HEK293T (cell line): ENCODE measurements at regions not wholly inside any gene's neighbourhood (a gene's known extent, or its start where the extent isn't known, plus 50 kb on each side); places are given as distances from the start of the nearest gene placed in this dataset.

Source experiments
- ARNT ChIP-seq: fragments of 450-650 bp; IDR thresholded peaks from 2 replicates; pipeline ENCODE4 v1.6.1; 2017; ENCODE audit warnings: mild to moderate bottlenecking
- CTBP1 ChIP-seq: fragments of 450-650 bp; IDR thresholded peaks from 2 replicates; pipeline ENCODE4 v1.6.1; 2016; ENCODE audit warnings: borderline replicate concordance
- FOXA1 ChIP-seq: fragments of 450-650 bp; IDR thresholded peaks from 2 replicates; pipeline ENCODE4 v1.6.1; 2016; ENCODE audit warnings: mild to moderate bottlenecking
- FOXM1 ChIP-seq: fragments of 450-650 bp; IDR thresholded peaks from 2 replicates; pipeline ENCODE4 v1.6.1; 2017; ENCODE audit warnings: mild to moderate bottlenecking, borderline replicate concordance
- LEF1 ChIP-seq: fragments of 450-650 bp; IDR thresholded peaks from 2 replicates; pipeline ENCODE4 v1.6.1; 2017; ENCODE audit warnings: mild to moderate bottlenecking, borderline replicate concordance
- PKNOX1 ChIP-seq: fragments of 450-650 bp; IDR thresholded peaks from 2 replicates; pipeline ENCODE4 v1.6.1; 2016
- SP1 ChIP-seq: fragments of 450-650 bp; IDR thresholded peaks from 2 replicates; pipeline ENCODE4 v1.6.1; 2017
- SUZ12 ChIP-seq: fragments of 450-650 bp; IDR thresholded peaks from 2 replicates; pipeline ENCODE4 v1.6.1; 2016; ENCODE audit warnings: mild to moderate bottlenecking
- TARDBP ChIP-seq: fragments of 450-650 bp; IDR thresholded peaks from 2 replicates; pipeline ENCODE4 v1.6.1; 2016

GRCh38 chr20:57899554-57899953, 189.7 kb upstream of the PMEPA1 start:
- TF ChIP-seq FOXM1 (no peak), FOXA1 (no peak), SUZ12 (no peak), TARDBP (no peak), PKNOX1 (no peak), ARNT (no peak), LEF1 (no peak), CTBP1 (no peak), SP1 (no peak)
